ENCODE measurements at regions not wholly inside any gene's neighbourhood (a gene's known extent, or its start where the extent isn't known, plus 50 kb on each side); places are given as distances from the start of the nearest gene placed in this dataset.

DNA sequence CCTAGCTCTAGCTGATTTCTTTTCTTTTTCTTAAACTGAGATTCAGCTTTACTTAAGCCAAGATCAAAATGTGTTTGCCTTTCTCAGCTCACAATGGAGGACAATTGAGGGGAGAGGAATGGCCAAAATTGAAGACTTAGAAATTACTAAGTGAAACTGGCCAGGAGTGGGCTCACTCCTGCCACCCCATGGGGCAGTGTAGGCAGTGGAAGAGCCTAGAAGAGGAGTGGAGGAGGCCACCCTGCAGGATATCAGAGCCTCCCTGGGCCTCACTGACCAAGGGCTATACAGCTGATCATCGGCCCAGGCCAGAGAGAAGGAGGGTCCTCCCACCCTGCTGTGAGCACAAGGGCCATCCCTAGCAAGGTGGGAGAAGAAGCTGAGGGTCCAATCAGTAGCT, 119.8 kb downstream of the CCT6B start:
- Histone ChIP-seq H3K4me1 (no peaks in the 10 kb centered on the region), H3K9me3 (no peaks in the 10 kb centered on the region), H3K27ac (no peak overlapping the region), H3K4me3 (no peak overlapping the region), H3K36me3 (no peaks in the 10 kb centered on the region), H3K27me3 (no peaks in the 10 kb centered on the region)
- no peak for DNase-seq (ENCODE audit: low spot score in 2 of 2)
- TF ChIP-seq CTCF (IDR thresholded peaks at IDR 0.05): no peak
- TF ChIP-seq POLR2A (IDR thresholded peaks at IDR 0.05): no peak
- no peak for TF ChIP-seq POLR2AphosphoS5 (IDR thresholded peaks at IDR 0.05)
- intact Hi-C loops (cut with DNase I; ENCODE audit: low total_unique reads): no loop called here

- Histone ChIP-seq H3K36me3 (no peaks in the 10 kb centered on the region), H3K27ac (no peak overlapping the region), H3K4me3 (no peak overlapping the region), H3K4me1 (no peaks in the 10 kb centered on the region), H3K27me3 (no peaks in the 10 kb centered on the region), H3K9me3 (no peaks in the 10 kb centered on the region)
- intact Hi-C loops (cut with DNase I; ENCODE audit: low total_unique reads): no loop called here
- no peak for DNase-seq (ENCODE audit: low spot score in 2 of 2)
- no peak for TF ChIP-seq CTCF (IDR thresholded peaks at IDR 0.05)
- no peak for TF ChIP-seq POLR2A (IDR thresholded peaks at IDR 0.05)
- no peak for TF ChIP-seq POLR2AphosphoS5 (IDR thresholded peaks at IDR 0.05)
These were observed 120.5 kb downstream of the CCT6B start for GRCh38 chr17:34840750-34841149.

GRCh38 chr17:34837876-34838478, 123.3 kb downstream of the CCT6B start:
- no peaks in the 10 kb centered on the region for H3K4me1 ChIP-seq
- intact Hi-C loops (cut with DNase I; ENCODE audit: low total_unique reads): no loop called here
- no peaks in the 10 kb centered on the region for H3K9me3 ChIP-seq
- no peak for TF ChIP-seq CTCF (IDR thresholded peaks at IDR 0.05)
- no peaks in the 10 kb centered on the region for H3K36me3 ChIP-seq
- H3K27me3 ChIP-seq: no peaks in the 10 kb centered on the region
- no peak overlapping the region for H3K27ac ChIP-seq
- DNase-seq (ENCODE audit: low spot score in 2 of 2): no peak
- no peak overlapping the region for H3K4me3 ChIP-seq

GRCh38 chr17:34832376-34832775, 128.9 kb downstream of the CCT6B start:
- H3K36me3 ChIP-seq: no peaks in the 10 kb centered on the region
- no peaks in the 10 kb centered on the region for H3K9me3 ChIP-seq
- H3K4me1 ChIP-seq: no peaks in the 10 kb centered on the region
- DNase-seq (ENCODE audit: low spot score in 2 of 2): no peak
- intact Hi-C loops (cut with DNase I; ENCODE audit: low total_unique reads): no loop called here
- TF ChIP-seq CTCF (IDR thresholded peaks at IDR 0.05) (no peak), POLR2A (IDR thresholded peaks at IDR 0.05) (no peak)
- no peak overlapping the region for H3K4me3 ChIP-seq
- H3K27me3 ChIP-seq: no peaks in the 10 kb centered on the region
- no peak overlapping the region for H3K27ac ChIP-seq

DNA sequence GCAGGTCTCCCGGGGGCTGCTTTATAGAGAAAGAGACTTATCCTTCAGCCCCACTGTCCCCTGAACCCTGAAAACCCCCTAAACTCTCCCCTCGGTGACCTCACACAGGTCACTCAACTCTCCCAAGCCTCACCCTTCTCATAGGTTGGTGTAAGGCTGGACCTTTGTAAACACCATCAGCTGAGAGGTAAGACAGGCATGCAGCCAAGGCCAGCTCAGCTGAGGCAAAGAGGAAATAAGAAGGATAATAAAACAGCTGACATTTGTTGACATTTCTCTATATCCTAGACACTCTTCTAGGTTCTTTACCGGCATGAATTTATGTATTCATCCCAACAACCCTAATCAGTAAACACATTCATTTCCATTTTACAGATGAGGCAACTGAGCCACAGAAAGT, 134.3 kb downstream of the CCT6B start:
- no peaks in the 10 kb centered on the region for H3K4me1 ChIP-seq
- intact Hi-C loops (cut with DNase I; ENCODE audit: low total_unique reads): no loop called here

More for the DNA sequence above, 134.3 kb downstream of the CCT6B start:
- TF ChIP-seq POLR2A (IDR thresholded peaks at IDR 0.05) (no peak), CTCF (IDR thresholded peaks at IDR 0.05) (no peak), POLR2AphosphoS5 (IDR thresholded peaks at IDR 0.05) (no peak)
- Histone ChIP-seq H3K27ac (no peak overlapping the region), H3K36me3 (no peaks in the 10 kb centered on the region), H3K9me3 (no peaks in the 10 kb centered on the region), H3K27me3 (no peaks in the 10 kb centered on the region), H3K4me3 (no peak overlapping the region)
- peak in 1 of 2 donors; percentile 19 for DNase-seq (ENCODE audit: low spot score in 2 of 2)

Data from breast epithelium (tissue), 4 donors.